SK-N-MC (cell line): ENCODE measurements at regions not wholly inside any gene's neighbourhood (a gene's known extent, or its start where the extent isn't known, plus 50 kb on each side); places are given as distances from the start of the nearest gene placed in this dataset.

Source experiments
- EZH2 ChIP-seq: fragments of 200-600 bp; sonication (generic); IDR thresholded peaks from one replicate; pipeline ENCODE4 v1.6.1; 2017; ENCODE audit warnings: antibody characterized with exemption
- FOXP2 ChIP-seq: optimal IDR thresholded peaks from 2 replicates; pipeline ENCODE3; 2011; ENCODE audit warnings: mild to moderate bottlenecking, moderate library complexity; ENCODE audit not compliant: insufficient read depth; ENCODE audit errors: extremely low read length, control extremely low read depth
- POLR2AphosphoS5 ChIP-seq: IDR thresholded peaks from 2 replicates; pipeline ENCODE4 v1.6.1; 2012; ENCODE audit warnings: mild to moderate bottlenecking, low read depth, low read length, borderline replicate concordance

DNA sequence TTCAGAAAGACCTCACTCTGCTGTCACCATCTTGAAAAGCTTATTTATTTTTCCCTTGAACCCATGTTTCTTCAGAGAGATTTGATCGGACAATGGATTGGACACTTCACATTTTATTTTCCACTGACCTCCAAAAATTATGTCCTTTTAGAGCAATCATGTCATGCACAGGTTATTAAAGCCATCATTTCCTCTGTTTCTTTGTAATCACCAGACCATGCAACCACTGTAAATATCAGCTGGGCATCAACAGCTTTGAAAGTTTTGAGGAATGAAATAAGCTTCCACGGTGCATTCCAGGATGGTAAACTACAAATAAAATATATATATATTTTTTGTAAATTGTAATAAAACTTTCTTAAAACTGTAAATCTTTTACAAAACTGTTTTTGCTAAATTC is 144.1 kb upstream of the ADAMTS5 start:
- TF ChIP-seq POLR2AphosphoS5: no peak
- TF ChIP-seq FOXP2: no peak
- TF ChIP-seq EZH2: no peak
